ENCODE measurements at regions not wholly inside any gene's neighbourhood (a gene's known extent, or its start where the extent isn't known, plus 50 kb on each side); places are given as distances from the start of the nearest gene placed in this dataset.

- no peak for DNase-seq
Observed at GRCh38 chr4:178448372-178449035, 1006.3 kb upstream of the AGA start.

- no peak for DNase-seq
Observed at GRCh38 chr4:178450614-178451013, 1008.4 kb upstream of the AGA start.

GRCh38 chr4:178453057-178453456 is 1010.8 kb upstream of the AGA start:
- DNase-seq = no peak

- no peak for DNase-seq
Observed at GRCh38 chr4:178457286-178457685, 1015.0 kb upstream of the AGA start.

- no peak for DNase-seq
Observed at GRCh38 chr4:178462710-178463109, 1020.5 kb upstream of the AGA start.

GRCh38 chr4:178463747-178464146 is 1021.5 kb upstream of the AGA start:
- DNase-seq = no peak

- no peak for DNase-seq
Observed at GRCh38 chr4:178470996-178471784, 1029.0 kb upstream of the AGA start.

- DNase-seq = no peak
Observed at GRCh38 chr4:178471994-178472393, 1029.8 kb upstream of the AGA start.

GRCh38 chr4:178480105-178480504 is 1037.9 kb upstream of the AGA start:
- no peak for DNase-seq

GRCh38 chr4:178480881-178481280 is 1038.6 kb upstream of the AGA start:
- no peak for DNase-seq

- no peak for DNase-seq
Observed at GRCh38 chr4:178481564-178481963, 1039.3 kb upstream of the AGA start.

- no peak for DNase-seq
Observed at GRCh38 chr4:178523038-178523437, 1080.8 kb upstream of the AGA start.

- no peak for DNase-seq
Observed at GRCh38 chr4:178535939-178536579, 1093.8 kb upstream of the AGA start.

- DNase-seq = no peak
Observed at GRCh38 chr4:178553201-178553600, 1111.0 kb upstream of the AGA start.

- no peak for DNase-seq
Observed at GRCh38 chr4:178554352-178554751, 1112.1 kb upstream of the AGA start.

GRCh38 chr4:178556796-178557195 is 1114.6 kb upstream of the AGA start:
- no peak for DNase-seq

- DNase-seq = no peak
Observed at GRCh38 chr4:178577933-178578332, 1135.7 kb upstream of the AGA start.

GRCh38 chr4:178595500-178596138 is 1153.4 kb upstream of the AGA start:
- DNase-seq = no peak

GRCh38 chr4:178598672-178599071 is 1156.4 kb upstream of the AGA start:
- no peak for DNase-seq

GRCh38 chr4:178599521-178599920 is 1157.3 kb upstream of the AGA start:
- DNase-seq = no peak

GRCh38 chr4:178602833-178603232 is 1160.6 kb upstream of the AGA start:
- DNase-seq = no peak

GRCh38 chr4:178611062-178611461 is 1168.8 kb upstream of the AGA start:
- DNase-seq = no peak

GRCh38 chr4:178612733-178613132 is 1170.5 kb upstream of the AGA start:
- DNase-seq = no peak

- no peak for DNase-seq
Observed at GRCh38 chr4:178632415-178632814, 1190.2 kb upstream of the AGA start.

All from activated gamma-delta T cell treated with Interleukin-2 at 50 U/mL for 16 hours (primary cell).